ENCODE measurements at regions not wholly inside any gene's neighbourhood (a gene's known extent, or its start where the extent isn't known, plus 50 kb on each side); places are given as distances from the start of the nearest gene placed in this dataset.

GRCh38 chr12:24177889-24178288 lies 228.4 kb upstream of the SOX5 start:
- TF ChIP-seq CTCF (IDR thresholded peaks at IDR 0.05) (no peak), POLR2A (IDR thresholded peaks at IDR 0.05) (no peak)
